Right renal cortex interstitium (tissue), 3 donors: ENCODE measurements at regions not wholly inside any gene's neighbourhood (a gene's known extent, or its start where the extent isn't known, plus 50 kb on each side); places are given as distances from the start of the nearest gene placed in this dataset.
"Not testable (repeated sequence)": the region's sequence is repeated elsewhere in the genome, so short reads cannot be mapped to it uniquely, and the experiment has no call there.

ENCODE experiments used
- DNase-seq, 3 donors: peaks; one replicate each; pipeline ENCODE4 v3.0.0-alpha.2; 2013; ENCODE audit warnings: low read depth in 3 of 3, low spot score in 2 of 3

DNA sequence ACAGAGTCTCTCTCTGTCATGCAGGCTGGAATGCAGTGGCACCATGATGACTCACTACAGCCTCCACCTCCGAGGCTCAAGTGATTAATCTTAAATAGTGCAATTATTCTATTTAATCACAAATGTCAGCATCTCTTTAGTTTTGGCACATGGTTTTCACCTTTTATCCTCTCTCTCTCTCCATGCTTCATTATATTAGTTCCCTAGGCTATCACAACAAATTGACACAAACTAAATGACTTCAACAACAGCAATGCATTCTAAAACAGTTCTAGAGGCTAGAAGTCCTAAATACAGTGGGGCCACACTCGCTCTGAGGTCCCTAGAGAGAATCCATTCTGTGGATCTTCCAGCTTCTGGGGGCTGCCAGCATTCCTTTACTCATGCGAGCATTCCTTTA, 178.2 kb upstream of the ZNG1F start:
- DNase-seq = not testable (repeated sequence)

GRCh38 chr9:41361790-41362189, 172.7 kb upstream of the ZNG1F start:
- not testable (repeated sequence) for DNase-seq

DNA sequence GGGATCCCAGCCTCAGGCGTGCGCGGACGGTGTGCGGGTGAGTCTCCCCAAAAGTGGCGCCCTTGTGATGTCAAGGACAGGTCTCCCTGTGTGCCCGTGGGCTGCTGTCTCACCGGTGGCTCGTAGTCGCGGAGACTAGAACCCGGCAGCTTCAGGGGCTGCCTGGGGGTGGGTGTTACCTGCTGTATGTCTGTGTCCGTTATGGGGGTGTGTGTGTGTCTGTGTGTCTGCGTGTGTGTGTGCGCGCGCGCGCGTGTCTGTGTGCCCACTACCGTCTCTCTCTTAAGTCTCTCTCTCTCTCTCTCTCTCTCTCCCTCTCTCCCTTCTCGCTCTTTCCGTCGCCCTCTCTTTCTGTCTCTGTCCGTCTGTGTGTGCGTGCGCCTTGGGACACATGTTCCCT, 170.0 kb upstream of the ZNG1F start:
- not testable (repeated sequence) for DNase-seq

- peak; percentile 38 to 49 (median 41) for DNase-seq
Measured at GRCh38 chr9:41358682-41359081, 169.6 kb upstream of the ZNG1F start.

- not testable (repeated sequence) for DNase-seq
Measured at GRCh38 chr9:41357918-41358404, 168.8 kb upstream of the ZNG1F start.

GRCh38 chr9:41357350-41357748, 168.2 kb upstream of the ZNG1F start:
- not testable (repeated sequence) for DNase-seq

DNA sequence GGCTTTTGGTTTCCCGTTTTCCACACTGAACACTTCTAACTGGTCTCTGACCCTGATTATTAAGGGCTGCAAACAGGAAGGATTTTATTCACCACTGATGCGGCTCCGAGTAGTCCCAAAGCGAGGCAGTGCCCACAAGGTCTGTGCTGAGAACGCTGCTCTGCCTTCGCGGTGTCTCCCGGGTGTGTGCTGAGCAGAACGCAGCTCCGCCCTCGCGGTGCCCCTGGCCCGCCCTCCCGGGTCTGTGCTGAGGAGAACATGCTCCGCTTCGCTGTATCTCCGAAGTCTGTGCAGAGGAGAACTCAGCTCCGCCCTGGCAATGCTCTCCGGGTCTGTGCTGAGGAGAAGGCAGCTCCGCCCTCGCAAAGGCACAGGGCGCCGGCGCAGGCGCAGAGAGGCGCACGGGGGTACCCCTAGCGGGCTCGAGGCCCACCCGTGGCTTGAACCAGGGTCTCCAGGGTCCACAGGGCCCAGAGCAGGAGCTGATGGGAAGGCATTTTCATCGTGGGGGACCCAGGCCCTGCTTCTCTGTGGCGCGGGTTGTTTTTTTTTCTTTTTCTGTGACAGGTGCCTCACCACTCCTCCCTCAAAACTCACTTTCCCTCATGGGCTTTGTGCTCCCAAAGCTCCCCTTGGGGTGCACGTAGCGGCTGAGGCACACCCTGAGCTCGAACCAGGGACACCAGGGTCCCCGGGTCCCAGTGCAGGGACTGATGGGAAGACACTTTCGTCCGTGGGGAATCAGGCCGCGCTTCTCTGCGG, 167.7 kb upstream of the ZNG1F start:
- not testable (repeated sequence) for DNase-seq

GRCh38 chr9:41355712-41356450, 166.8 kb upstream of the ZNG1F start:
- DNase-seq = not testable (repeated sequence)

- not testable (repeated sequence) for DNase-seq
Measured at GRCh38 chr9:41354978-41355377, 165.9 kb upstream of the ZNG1F start.

DNA sequence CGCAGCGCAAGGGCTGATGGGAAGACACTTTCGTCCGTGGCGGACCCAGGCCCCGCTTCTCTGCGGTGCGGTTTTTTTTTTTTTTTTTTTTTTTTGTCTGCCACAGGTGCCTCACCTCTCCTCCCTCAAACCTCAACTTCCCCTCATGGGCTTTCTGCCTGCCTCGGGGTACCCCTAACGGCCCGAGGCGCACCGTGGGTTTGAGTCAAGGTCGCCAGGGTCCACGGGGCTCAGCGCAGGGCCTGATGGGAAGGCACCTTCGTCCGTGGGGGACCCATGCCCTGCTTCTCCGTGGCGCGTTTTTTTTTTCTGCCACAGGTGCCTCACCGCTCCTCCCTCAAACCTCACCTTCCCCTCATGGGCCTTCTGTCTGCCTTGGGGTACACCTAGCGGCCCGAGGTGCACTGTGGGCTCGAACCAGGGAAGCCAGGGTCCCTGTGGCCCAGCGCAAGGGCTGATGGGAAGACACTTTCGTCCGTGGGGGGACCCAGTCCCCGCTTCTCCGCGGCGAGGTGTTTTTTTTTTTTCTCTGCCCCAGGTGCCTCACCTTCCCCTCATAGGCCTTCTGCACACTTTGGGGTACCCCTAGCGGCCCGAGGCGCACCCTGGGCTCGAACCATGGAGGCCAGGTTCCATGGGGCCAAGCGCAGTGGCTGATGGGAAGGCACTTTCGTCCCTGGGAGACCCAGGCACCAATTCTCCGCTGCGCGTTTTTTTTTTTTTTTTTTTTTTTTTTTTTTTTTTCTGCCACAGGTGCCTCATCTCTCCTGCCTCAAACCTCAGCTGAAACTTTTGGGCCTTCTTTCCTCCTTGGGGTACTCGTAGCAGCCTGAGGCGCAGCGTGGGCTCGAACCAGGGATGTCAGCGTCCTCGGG, 165.2 kb upstream of the ZNG1F start:
- DNase-seq = not testable (repeated sequence)

GRCh38 chr9:41353026-41353425, 163.9 kb upstream of the ZNG1F start:
- DNase-seq = not testable (repeated sequence)

DNA sequence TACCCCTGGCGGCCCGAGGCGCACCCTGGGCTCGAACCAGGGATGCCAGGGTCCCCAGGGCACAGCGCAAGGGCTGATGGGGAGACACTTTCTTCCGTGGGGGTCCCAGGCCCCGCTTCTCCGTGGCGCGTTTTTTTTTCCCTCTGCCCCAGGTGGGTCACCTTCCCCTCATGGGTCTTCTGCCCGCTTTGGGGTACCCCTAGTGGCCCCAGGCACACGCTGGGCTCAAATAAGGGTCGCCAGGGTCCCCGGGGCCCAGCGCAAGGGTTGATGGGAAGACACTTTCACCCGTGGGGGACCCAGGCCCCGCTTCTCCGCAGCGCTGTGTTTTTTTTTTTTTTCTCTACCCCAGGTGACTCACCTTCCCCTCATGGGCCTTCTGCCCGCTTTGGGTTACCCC, 163.3 kb upstream of the ZNG1F start:
- DNase-seq = not testable (repeated sequence)

- DNase-seq = not testable (repeated sequence)
Measured at GRCh38 chr9:41347893-41348292, 158.8 kb upstream of the ZNG1F start.

- not testable (repeated sequence) for DNase-seq
Measured at GRCh38 chr9:41332562-41332961, 143.4 kb upstream of the ZNG1F start.

DNA sequence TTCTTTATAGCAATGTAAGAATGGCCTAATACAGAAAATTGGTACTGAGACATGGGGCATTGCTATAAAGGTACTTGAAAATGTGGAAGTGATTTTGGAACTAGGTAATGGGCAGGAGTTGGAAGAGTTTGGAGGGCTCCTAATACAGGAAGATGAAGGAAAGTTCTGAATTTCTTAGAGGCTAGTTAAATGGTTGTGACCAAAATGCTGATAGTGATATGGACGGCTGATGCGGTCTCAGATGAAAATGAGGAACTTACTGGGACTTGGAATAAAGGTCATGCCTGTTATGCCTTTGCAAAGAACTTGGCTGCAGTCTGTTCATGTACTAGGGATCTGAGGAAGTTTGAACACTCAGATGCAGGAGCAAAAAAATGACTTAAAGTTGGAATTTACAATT, 132.2 kb upstream of the ZNG1F start:
- not testable (repeated sequence) for DNase-seq

DNA sequence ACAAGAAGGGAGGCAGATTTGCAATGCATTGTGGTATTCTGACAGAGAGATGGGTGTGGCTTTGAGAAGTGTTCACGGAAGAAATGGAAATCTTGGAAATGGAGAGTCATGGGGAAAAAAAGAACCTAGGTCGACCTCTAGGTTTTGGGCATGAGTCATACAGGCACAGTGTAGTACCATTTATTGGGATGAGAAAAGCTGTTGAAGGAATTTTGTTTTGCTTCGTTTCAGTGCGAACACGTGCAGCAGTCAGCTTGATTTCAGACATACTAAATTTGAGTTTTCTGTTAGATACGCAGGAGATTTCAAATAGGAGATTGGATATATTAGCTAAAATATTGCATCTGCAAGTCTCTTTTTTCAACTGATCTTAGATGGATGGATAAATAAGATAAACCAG, 119.8 kb upstream of the ZNG1F start:
- DNase-seq = not testable (repeated sequence)

DNA sequence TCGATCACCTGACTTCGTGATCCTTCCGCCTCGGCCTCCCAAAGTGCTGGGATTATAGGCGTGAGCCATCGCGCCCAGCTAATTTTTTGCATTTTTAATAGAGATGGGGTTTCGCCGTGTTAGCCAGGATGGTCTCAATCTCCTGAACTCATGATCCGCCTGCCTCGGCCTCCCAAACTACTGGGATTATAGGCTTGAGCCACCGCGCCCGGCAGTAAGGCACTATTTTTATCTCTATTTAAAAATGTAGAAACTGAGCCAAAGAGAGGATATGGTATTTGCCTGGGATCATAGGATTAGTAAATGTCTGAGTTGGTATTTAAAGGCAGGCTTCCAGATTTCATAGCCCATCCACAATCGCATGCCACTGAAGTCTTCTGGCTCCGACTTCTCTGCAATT, 96.6 kb upstream of the ZNG1F start:
- not testable (repeated sequence) for DNase-seq

GRCh38 chr9:41280299-41281238, 91.5 kb upstream of the ZNG1F start:
- not testable (repeated sequence) for DNase-seq

GRCh38 chr9:41279437-41279836, 90.3 kb upstream of the ZNG1F start:
- not testable (repeated sequence) for DNase-seq

DNA sequence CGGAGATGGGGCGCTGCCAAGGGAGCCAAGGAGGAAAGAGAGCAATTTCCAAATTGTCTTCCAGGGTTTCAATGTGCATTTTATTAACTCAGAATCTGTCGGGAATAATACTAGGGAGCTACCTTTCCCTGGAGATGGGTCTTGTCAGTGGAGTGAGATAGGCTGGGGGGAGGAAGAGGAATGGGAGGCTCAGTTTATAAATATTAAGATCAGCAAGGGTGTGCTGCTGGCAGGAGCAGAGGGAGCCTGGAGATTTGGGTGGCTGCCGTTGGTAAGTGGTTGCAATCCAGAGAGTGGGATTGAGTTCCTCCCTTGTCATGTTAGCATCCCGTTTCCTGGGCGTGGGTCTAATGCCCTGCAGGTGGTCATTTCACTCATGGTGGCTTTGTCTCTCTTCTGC, 89.9 kb upstream of the ZNG1F start:
- DNase-seq = not testable (repeated sequence)
